HepG2 (cell line): ENCODE measurements at regions not wholly inside any gene's neighbourhood (a gene's known extent, or its start where the extent isn't known, plus 50 kb on each side); places are given as distances from the start of the nearest gene placed in this dataset.

ENCODE experiments used
- ATAC-seq: fragments of 200-7000 bp; cut with Tn5 transposase; 3 replicates; pipeline ENCODE4 v1.9.1; 2020; ENCODE audit warnings: mild to moderate bottlenecking, moderate library complexity
- BruUV-seq: library from RNA; stranded (reverse); fragments of 400-500 nt; replicated peaks from 2 replicates; lab custom pipeline; 2021; lab: Mats Ljungman, UMichigan
- CTCF ChIA-PET: fragments of 300-600 bp; formaldehyde crosslinking; extraction: SDS; loops from one replicate; lab custom pipeline; 2021; ENCODE audit warnings: low total read pairs, inconsistent platforms, low intra/inter-chr PET ratio; lab: Yijun Ruan, JAX
- POLR2A ChIA-PET: fragments of 350-600 bp; sonication (Branson Sonifier 250); formaldehyde crosslinking; loops from one replicate; lab custom pipeline; 2020; ENCODE audit warnings: antibody characterized with exemption, inconsistent platforms; lab: Yijun Ruan, JAX
- DNase-seq: peaks from one replicate; pipeline ENCODE4 v3.0.0-alpha.2; 2015; ENCODE audit warnings: low spot score
- FAIRE-seq: peaks from 3 replicates; lab custom pipeline; 2011; peaks lifted over from hg19 to GRCh38; lab: Jason Lieb, UNC
- H2AFZ ChIP-seq: one replicate; pipeline ENCODE4 v1.6.1; 2011; ENCODE audit warnings: low read length, inconsistent platforms
- H3K27ac ChIP-seq: fragments of 300-600 bp; 3 replicates; pipeline ENCODE4 v1.8.0; 2011; ENCODE audit warnings: mixed run types, mild to moderate bottlenecking, mixed read lengths, low read length, inconsistent platforms; ENCODE audit not compliant: insufficient read depth; ENCODE audit errors: extremely low read length
- H3K27me3 ChIP-seq, 2 experiments: fragments of 200-600 bp in 1 of 2; 2 replicates in 1 of 2; 3 replicates in 1 of 2; pipeline versions ENCODE4 v1.6.0 to v1.8.0; 2011; ENCODE audit warnings: low read length in 2 of 2, mild to moderate bottlenecking in 2 of 2, moderate library complexity in 2 of 2, inconsistent platforms in 1 of 2; ENCODE audit not compliant: insufficient read depth in 2 of 2, control insufficient read depth in 1 of 2
- H3K36me3 ChIP-seq, 2 experiments: fragments of 200-600 bp in 1 of 2; replicated peaks in 1 of 2; 2 replicates in 1 of 2; 3 replicates in 1 of 2; pipeline versions ENCODE4 v1.5.1 to v1.8.0; 2011; ENCODE audit warnings: low read length in 2 of 2, inconsistent platforms in 1 of 2; ENCODE audit not compliant: insufficient read depth in 2 of 2, control insufficient read depth in 1 of 2
- H3K4me1 ChIP-seq: 2 replicates; pipeline ENCODE4 v1.5.1; 2012; ENCODE audit warnings: low read length, inconsistent platforms; ENCODE audit not compliant: insufficient read depth
- H3K4me2 ChIP-seq: 2 replicates; pipeline ENCODE4 v1.6.0; 2011; ENCODE audit warnings: low read depth, low read length, inconsistent platforms
- H3K4me3 ChIP-seq, 3 experiments: fragments of 200-600 bp in 1 of 3; sonication (generic), shearing (Covaris generic) in 1 of 3; replicated peaks in 1 of 3; 2 replicates each; pipeline ENCODE4 v1.5.1; 2011 to 2016; ENCODE audit warnings: low read length in 3 of 3, inconsistent platforms in 2 of 3, low read depth in 2 of 3, mild to moderate bottlenecking in 2 of 3, control low read depth in 1 of 3, mixed read lengths in 1 of 3; ENCODE audit not compliant: insufficient read depth in 1 of 3
- H3K79me2 ChIP-seq: one replicate; pipeline ENCODE4 v1.6.1; 2011; ENCODE audit warnings: low read length, inconsistent platforms; ENCODE audit not compliant: insufficient read depth
- H3K9ac ChIP-seq: 2 replicates; pipeline ENCODE4 v1.6.0; 2011; ENCODE audit warnings: mild to moderate bottlenecking, low read depth, low read length, inconsistent platforms; ENCODE audit not compliant: insufficient read depth
- H3K9me3 ChIP-seq: 2 replicates; pipeline ENCODE4 v1.5.1; 2012; ENCODE audit warnings: mild to moderate bottlenecking, low read length
- H4K20me1 ChIP-seq: 2 replicates; pipeline ENCODE4 v1.6.0; 2011; ENCODE audit warnings: inconsistent platforms, mild to moderate bottlenecking, low read length, moderate library complexity; ENCODE audit not compliant: insufficient read depth
- ARHGAP35 ChIP-seq: sonication (generic); formaldehyde crosslinking; IDR thresholded peaks from 2 replicates; pipeline ENCODE4 v1.9.0; 2022; ENCODE audit warnings: mild to moderate bottlenecking, inconsistent platforms, moderate library complexity, missing genetic modification reagents, borderline replicate concordance
- MYC ChIP-seq: sonication (generic); formaldehyde crosslinking; IDR thresholded peaks from 2 replicates; pipeline ENCODE4 v1.9.0; 2021; ENCODE audit warnings: missing genetic modification reagents, borderline replicate concordance
- NR2F1 ChIP-seq, 2 experiments: fragments of 450-650 bp in 1 of 2; formaldehyde crosslinking in 1 of 2; IDR thresholded peaks; 2 replicates each; pipeline versions ENCODE4 v1.5.0 to v1.6.1; 2016 to 2020; ENCODE audit warnings: mild to moderate bottlenecking in 1 of 2, missing compliant biosample characterization in 1 of 2, missing genetic modification reagents in 1 of 2, moderate library complexity in 1 of 2
- RBM22 ChIP-seq: fragments of 200-400 bp; formaldehyde crosslinking; optimal IDR thresholded peaks from 2 replicates; pipeline ENCODE3; 2017; ENCODE audit warnings: mild to moderate bottlenecking, low read length, moderate library complexity
- SETDB1 ChIP-seq: sonication (generic); formaldehyde crosslinking; IDR thresholded peaks from 2 replicates; pipeline ENCODE4 v1.5.1; 2020; ENCODE audit warnings: missing genetic modification reagents, mild to moderate bottlenecking, borderline replicate concordance
- ZNF441 ChIP-seq: sonication (generic); formaldehyde crosslinking; IDR thresholded peaks from 2 replicates; pipeline ENCODE4 v1.7.0; 2021; ENCODE audit warnings: missing genetic modification reagents, borderline replicate concordance
- WGBS: methylation state at CpG from one replicate; pipeline ENCODE4 v1.1.6; 2017; ENCODE audit warnings: low lambda C conversion rate; 5-methylcytosine and 5-hydroxymethylcytosine counted together
- in situ Hi-C: cut with HindIII; loops from 2 replicates; pipeline ENCODE4 v1.10.0; 2017; ENCODE audit warnings: low pct_unique_long_range_greater_than_20kb; ENCODE audit not compliant: extremely low pct_ligation_motif_present
- intact Hi-C: fragments of 100-400 bp; cut with micrococcal nuclease; formaldehyde crosslinking; loops from one replicate; pipeline ENCODE4 v1.10.0; 2022; ENCODE audit not compliant: unreplicated experiment
- TF ChIP-seq, protein P1 (sequence below): sonication (generic); formaldehyde crosslinking; IDR thresholded peaks from 2 replicates; pipeline ENCODE4 v1.4.0; 2020; ENCODE audit warnings: mild to moderate bottlenecking, low read depth, missing genetic modification reagents
- TF ChIP-seq, protein P2 (sequence below): sonication (generic); IDR thresholded peaks from 2 replicates; pipeline ENCODE4 v1.6.1; 2016; ENCODE audit warnings: low read depth, borderline replicate concordance
- TF ChIP-seq, protein P3 (sequence below): sonication (generic); formaldehyde crosslinking; IDR thresholded peaks from 2 replicates; pipeline ENCODE4 v1.4.0; 2020; ENCODE audit warnings: missing genetic modification reagents, mild to moderate bottlenecking, borderline replicate concordance
- TF ChIP-seq, protein P4 (sequence below): sonication (generic); formaldehyde crosslinking; IDR thresholded peaks from 2 replicates; pipeline ENCODE4 v1.4.0; 2020; ENCODE audit warnings: mild to moderate bottlenecking, missing genetic modification reagents

DNA sequence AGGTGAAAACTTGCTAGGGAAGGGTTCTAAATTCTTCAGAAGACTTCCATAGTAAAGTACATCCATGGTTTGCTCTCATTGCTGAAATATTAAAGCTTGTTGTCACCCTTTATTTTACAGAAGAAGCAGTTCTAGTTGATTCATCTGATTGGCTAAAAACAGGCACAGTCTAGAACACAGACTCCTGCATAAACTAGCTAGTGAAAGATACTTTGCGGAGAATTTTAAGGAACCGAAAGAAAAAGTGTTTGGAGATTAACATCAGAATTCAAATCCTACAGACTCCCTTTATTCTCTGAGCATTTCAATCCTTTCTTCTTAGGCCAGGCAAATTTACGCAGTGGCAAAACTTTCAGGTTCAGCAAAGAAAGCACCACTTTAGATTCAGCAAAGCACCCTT lies 1076.5 kb upstream of the ZEB2 start:
- H3K9me3 ChIP-seq, result no peaks in the 10 kb centered on the region
- in situ Hi-C loops, result no loop called here
- ChIA-PET CTCF (no interaction called here), POLR2A (no interaction called here)
- TF ChIP-seq, protein P1, sequence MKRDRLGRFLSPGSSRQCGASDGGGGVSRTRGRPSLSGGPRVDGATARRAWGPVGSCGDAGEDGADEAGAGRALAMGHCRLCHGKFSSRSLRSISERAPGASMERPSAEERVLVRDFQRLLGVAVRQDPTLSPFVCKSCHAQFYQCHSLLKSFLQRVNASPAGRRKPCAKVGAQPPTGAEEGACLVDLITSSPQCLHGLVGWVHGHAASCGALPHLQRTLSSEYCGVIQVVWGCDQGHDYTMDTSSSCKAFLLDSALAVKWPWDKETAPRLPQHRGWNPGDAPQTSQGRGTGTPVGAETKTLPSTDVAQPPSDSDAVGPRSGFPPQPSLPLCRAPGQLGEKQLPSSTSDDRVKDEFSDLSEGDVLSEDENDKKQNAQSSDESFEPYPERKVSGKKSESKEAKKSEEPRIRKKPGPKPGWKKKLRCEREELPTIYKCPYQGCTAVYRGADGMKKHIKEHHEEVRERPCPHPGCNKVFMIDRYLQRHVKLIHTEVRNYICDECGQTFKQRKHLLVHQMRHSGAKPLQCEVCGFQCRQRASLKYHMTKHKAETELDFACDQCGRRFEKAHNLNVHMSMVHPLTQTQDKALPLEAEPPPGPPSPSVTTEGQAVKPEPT, result no peak
- TF ChIP-seq ZNF441 (CRISPR knock-in tag) (no peak), NR2F1 (CRISPR knock-in tag; IDR thresholded peaks at IDR 0.05) (no peak), MYC (no peak), RBM22 (no peak), SETDB1 (CRISPR knock-in tag) (no peak), ARHGAP35 (CRISPR knock-in tag) (no peak)
- TF ChIP-seq, protein P2, sequence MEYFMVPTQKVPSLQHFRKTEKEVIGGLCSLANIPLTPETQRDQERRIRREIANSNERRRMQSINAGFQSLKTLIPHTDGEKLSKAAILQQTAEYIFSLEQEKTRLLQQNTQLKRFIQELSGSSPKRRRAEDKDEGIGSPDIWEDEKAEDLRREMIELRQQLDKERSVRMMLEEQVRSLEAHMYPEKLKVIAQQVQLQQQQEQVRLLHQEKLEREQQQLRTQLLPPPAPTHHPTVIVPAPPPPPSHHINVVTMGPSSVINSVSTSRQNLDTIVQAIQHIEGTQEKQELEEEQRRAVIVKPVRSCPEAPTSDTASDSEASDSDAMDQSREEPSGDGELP, result no peak
- TF ChIP-seq, protein P3, sequence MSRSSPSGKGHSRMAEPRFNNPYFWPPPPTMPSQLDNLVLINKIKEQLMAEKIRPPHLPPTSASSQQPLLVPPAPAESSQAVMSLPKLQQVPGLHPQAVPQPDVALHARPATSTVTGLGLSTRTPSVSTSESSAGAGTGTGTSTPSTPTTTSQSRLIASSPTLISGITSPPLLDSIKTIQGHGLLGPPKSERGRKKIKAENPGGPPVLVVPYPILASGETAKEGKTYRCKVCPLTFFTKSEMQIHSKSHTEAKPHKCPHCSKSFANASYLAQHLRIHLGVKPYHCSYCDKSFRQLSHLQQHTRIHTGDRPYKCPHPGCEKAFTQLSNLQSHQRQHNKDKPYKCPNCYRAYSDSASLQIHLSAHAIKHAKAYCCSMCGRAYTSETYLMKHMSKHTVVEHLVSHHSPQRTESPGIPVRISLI (CRISPR knock-in tag), result no peak
- TF ChIP-seq, protein P4, sequence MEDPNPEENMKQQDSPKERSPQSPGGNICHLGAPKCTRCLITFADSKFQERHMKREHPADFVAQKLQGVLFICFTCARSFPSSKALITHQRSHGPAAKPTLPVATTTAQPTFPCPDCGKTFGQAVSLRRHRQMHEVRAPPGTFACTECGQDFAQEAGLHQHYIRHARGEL, result no peak
- no peak overlapping the region for H3K4me3 ChIP-seq
- H3K36me3 ChIP-seq, result no peaks in the 10 kb centered on the region
- intact Hi-C loops, result no loop called here
- no peaks in the 10 kb centered on the region for H3K27me3 ChIP-seq
- no peak overlapping the region for H2AFZ ChIP-seq
- H3K27ac ChIP-seq, result no peak overlapping the region
- H3K79me2 ChIP-seq, result no peaks in the 10 kb centered on the region
- ATAC-seq (no peak), FAIRE-seq (no peak), DNase-seq (no peak)
- H3K4me2 ChIP-seq, result no peak overlapping the region
- 59% methylated on average over 3 of the region's 3 CpGs for WGBS
- H3K4me1 ChIP-seq, result no peaks in the 10 kb centered on the region
- BruUV-seq, result no TSS peak
- no peaks in the 10 kb centered on the region for H4K20me1 ChIP-seq
- no peak overlapping the region for H3K9ac ChIP-seq
